Fibroblast of skin of scalp (primary cell): ENCODE measurements at regions not wholly inside any gene's neighbourhood (a gene's known extent, or its start where the extent isn't known, plus 50 kb on each side); places are given as distances from the start of the nearest gene placed in this dataset.
A peak's percentile ranks its signal among the peaks of the same experiment; 100 is the strongest.

Source experiments
- DNase-seq: peaks from one replicate; pipeline ENCODE4 v3.0.0-alpha.2; 2013

DNA sequence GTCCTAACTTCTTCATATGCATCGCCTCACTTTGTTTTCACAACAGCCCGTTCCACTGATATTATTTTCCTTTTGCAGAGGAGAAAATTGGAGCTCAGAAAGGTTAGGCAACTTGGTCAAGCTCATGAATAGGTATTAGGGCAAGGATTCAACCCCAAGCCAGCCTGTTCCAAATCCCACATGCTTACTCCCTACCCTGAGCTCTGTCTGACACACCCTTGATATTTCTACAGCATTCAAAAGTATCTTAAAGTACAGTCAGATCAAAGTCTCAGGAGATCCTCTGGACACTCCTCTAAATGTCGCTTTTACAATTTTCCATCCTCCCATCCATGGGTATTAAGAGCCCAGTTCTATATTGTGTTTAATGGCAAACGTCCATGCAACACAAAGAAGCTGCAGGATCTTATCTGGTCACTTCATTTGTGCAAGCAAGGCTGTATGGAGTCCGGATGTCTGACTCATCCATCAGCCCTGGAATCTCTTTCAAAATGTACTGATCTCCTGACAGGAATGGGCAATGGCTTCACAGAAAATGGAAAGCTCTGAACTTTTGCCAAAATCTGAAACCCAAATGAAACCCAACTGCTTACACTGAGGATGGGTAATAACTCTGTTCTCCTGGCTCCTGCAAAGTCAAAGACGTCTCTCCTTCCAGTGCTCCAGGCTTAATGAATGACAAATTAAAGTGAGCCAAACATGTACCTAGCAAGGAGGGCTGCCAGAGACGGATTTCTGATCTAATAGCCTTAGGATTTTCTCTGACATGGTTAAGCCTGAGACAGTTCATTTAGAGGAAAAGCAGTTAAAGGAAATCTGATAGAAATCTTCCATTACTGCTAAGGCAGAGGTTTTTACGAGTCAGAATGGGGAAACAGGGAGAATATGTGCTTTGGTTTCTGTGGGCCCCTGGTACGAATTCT, 230.9 kb upstream of the RORA start:
- DNase-seq = peak; percentile 90

DNA sequence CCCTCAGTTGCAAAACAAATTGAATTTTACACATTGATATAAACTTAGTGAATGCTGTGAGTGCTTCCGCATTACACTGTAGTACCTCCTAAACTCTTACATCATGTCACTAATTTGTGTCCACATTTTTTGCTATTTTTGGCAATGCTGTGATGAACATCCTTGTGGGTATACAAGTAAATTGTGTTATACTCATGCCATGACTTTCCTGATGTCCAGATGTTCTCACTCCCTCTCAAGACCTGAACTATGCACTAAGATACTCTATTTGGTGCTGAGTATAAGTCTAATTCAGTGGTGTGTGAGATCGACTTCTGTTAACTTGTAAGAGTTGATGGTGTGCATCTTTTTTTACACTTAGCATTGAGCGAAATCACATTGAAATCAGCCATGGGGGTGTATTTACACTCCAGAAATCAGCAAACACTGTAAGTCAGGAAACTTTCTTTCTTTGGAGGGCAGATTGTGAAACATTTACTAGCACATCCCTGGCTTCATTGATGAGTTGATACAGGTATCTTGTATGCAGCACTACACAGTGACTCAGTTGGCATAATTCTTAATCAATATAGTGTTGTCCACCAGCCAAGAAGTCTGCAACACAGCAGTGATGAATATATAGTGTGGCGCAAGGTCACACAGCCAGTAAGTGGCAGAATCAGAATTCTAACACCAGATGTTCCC, 228.1 kb upstream of the RORA start:
- DNase-seq = no peak

DNA sequence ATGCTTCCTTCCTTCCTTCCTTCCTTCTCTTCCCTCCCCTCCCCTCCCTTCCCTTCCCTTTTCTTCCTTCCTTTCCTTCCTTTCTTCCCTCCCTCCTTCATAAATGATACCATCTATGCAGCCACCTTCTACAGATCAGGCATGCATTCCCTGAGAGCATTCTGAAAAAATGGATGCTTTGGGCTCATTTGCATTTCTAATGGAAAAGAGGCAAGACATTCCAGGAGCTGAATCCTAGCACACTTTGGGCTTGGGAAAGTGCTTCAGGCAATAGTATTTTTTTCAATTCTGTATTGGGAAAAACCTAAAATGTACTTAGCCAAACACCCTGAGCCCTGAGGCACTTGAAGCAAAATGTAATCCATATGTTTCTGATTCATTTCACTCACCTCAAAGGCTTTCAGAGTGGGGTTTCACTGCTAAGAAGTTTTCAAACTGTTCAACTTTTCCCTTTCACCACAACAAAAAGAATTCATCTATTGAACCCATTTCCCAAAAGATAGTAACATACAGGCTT, 220.1 kb upstream of the RORA start:
- peak; percentile 30 for DNase-seq

DNA sequence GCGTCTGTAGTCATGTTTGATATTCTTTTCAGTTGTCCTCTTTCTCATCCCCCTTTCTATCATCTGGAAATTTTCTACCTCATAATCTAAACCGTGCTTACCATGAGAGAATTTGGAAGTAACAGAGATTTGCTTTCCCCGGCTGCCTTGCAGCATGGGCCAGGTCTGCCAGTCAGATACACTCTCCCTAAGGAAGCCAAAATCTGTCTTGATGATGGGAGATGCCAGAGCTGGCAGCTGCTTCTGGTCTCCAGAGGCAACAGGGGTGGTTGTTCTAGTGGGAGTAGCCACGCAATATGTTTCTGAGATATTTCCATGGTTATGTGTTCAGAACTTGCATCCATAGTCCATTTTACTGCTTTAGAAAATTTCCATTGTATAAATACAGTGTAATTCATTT, 218.9 kb upstream of the RORA start:
- DNase-seq = no peak

DNA sequence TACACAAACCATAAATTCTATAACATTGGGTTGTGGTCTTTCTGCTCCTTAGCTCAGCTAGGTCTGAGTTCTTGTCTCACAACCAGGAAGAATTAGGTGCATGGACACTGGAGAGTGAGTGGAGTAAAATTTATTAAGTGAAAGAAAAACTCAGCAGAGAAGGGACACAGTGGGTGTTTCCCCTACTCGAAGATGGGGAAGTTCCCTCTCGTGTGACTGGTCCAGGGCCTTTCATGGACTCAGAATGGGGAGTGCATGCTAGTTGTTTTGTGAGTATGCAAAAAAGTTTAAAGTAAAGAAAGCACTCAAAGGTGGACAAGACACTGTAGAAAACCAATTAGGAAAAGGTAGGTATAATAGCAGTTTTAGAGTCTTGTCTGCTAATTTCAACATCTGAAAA, 215.5 kb upstream of the RORA start:
- no peak for DNase-seq

DNA sequence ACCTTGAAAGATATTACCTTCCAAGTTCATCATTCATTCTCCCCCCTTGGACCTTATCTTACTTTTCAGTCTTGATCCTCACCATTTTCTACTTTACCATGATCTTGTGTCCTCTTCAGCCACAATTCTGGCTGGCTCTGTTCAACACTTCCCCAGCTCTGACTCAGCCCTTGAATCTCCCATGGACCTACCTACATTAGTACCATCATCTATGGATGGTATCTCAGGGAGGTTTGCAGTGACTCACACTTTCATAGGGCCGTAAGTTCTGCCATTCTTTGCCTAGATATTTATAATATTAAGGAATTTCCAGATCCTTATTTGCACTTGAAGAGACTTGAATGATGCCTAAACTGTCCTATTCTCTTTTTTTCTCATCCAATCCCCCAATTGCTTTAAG, 213.7 kb upstream of the RORA start:
- DNase-seq = no peak

DNA sequence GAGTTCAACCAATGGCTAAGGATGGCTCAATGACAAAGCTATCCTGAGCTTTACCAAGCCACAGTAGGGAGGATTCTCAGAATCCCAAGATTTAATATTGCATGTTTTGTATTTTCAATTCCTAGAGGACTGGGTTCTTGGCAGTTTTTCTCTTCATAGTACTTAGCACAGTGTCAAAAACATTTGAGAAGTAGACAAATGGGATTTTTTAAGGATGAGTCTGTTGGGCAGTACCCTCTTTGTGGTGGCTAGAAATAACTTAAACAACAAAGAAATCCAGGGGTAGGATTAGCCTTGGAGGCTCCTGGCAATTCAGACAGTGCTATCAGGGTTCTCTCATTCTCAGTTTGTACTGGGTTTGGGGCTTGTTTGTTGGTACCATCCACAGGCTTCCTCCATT, 212.8 kb upstream of the RORA start:
- peak; percentile 80 for DNase-seq

DNA sequence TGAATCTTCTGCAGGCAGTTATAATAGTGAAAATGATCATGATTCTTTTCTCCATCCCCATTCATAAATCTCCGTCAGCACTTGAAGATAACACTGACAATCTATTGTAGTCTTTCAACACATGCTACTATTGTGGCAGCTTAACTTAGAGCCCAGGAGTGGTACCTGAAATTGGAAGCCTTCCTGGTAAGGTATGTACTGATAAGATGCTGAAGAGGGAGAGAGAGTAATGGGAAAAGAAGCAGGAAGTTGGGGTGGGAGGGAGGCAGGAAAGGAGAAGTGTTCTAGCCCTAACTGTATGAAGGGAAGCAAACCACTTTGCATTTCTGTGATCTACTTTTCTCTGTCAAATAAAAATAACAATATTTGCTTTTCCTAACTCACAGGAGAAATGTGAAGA, 197.4 kb upstream of the RORA start:
- no peak for DNase-seq

DNA sequence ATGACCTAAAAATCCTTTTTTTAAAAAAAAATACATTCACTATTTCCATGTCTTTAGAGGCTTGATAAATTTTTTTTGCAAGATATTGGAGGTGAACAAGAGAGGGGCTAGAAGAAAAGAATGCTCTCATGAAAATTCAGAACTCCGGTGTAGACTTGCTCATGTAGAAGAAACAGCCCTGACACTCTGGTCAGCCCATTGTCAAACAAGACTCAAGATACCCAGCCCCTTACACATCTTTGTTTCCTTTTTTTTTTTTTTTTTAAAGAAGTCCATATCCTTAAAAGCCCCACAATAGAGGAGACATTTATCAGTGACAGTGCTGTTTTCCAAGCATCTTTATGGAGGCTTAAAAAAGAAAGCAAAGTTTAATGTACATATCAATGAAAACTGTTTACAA, 196.8 kb upstream of the RORA start:
- DNase-seq = no peak

DNA sequence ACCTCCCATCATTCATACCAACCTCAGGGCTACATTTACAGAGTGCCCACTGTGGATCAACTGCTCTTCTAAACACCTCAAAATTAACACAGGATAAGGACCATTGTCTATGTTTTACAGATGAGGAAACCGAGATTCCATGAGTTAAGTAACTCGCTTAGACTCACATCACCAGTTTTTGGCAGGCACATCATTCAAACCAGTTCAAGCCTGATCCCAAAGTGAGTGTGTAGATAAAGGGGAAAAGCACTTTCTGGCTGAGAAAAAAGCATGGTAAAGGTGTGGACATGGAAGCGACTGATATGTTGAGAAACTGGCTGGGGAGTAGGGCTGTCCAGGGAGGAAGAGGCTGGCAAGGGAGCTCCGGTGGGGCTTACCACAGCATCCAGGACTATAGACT, 193.7 kb upstream of the RORA start:
- no peak for DNase-seq

DNA sequence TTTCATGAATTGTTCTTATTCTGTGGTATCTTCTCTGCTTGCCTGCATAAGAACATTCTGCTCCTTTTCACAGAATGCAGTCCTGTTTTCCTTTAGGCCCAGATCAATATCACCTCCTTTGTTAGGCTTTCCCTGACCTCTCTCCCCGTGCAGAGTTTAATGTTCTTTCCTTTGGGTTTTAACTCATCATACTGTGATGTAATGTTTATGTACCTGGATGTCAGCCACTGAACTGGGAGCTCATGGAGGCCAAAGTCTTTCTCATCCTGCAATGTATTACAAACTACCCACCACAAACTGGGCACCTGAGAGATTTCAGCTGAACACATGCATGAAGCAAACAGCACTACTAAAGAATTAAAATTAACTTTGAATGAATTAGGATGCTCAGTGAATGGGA, 192.8 kb upstream of the RORA start:
- no peak for DNase-seq

DNA sequence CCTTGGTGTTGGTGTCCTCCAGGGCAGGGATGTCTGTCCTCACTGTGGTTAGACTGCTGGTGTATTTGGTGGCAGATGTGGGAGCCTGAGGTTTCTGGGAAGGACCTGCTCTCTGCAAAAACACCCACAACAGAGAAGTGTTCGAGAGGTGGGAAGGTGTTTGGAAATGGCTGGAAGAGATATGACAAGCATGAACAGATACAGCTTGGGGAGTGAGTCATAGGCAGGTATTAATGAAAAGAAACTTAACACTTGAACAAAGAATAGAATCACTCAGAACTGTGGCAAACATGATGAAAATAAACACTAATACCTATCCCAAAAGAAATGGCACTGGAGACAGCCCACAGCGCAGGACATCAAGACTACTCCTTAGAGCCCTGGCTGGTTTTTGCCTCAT, 192.4 kb upstream of the RORA start:
- DNase-seq = no peak

DNA sequence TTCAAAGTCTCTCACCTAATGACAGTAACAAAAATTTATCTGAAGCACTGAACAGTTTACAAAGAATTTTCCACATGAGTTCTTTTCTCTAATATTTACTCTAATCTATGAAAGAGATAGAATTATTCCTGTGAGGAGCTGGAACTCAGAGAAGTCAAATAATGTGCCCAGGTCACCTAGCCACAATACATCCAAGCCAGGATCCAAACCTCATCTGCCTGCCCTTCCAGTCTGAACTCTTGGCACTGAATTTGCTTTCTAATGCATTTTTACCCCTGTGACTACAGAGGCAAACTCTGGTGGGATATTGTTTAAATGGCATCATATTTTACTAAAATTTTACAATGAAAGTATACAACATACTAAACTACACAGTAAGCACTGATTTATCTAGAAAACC, 191.4 kb upstream of the RORA start:
- DNase-seq = no peak

DNA sequence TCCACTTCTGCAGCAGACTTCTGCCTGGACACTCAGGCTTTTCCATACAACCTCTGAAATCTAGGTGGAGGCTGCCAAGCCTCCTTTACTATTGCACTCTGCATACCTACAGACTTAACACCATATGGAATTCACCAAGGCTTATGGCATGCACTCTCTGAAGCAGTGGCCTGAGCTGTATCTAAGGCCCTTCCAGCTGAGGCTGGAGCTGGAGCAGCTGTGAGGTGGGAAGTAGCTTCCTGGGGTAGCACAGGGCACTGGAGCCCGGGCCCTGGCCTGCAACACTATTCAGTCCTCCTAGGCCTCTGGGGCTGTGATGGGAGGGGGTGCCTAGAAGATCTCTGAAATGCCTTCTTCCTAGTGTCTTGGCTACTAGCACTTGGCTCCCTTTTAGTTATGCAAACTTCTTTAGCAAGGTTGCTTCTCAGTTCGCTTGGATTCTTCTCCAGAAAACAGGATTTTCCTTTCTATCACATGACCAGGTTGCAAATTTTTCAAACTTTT, 186.6 kb upstream of the RORA start:
- DNase-seq = no peak

DNA sequence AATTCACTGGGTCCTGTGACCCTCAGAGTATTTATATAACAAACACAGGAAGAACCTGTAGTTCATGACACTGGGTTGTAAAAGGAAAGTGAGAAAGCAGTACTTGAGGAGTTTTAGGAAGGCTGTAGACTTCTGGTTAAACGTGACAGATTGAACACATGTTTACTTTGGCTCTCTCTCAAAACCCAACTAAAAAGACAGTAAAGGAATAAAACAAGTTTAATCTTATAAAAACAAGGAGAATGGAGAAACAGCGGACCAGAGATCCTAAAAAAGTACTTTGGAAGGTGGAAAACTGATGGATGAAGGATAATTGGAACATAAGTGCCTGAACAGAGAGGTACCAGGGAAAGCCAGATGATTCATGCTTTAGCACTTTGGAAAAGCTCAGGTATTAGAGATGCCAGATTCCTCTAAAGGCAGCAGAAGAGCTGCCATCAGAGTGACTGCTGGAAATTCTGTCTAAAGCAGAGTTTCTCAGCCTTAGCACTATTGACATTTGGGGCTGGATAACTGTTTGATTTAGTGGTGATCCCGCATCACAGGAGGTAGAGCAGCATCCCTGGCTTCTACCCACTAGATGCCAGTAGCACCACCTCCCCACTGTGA, 182.9 kb upstream of the RORA start:
- no peak for DNase-seq

DNA sequence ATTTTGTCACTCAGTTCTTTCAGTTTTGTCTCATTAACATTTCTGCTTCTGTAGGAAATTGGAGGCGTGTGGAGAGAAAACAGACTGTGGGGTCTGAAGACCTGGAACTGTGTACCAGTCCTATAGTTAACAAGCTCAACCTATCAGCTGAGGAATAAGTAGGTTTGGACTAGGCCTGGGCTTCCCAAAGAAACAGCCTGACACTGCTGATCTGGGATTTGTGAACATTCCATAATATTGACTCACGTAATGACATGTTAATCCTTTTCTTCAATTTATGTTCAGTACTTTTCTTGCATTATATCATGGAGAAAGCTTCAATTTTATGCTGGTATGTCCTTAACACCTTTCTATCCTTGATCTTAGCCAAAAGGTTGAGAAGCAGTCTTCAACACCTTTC, 181.6 kb upstream of the RORA start:
- no peak for DNase-seq

DNA sequence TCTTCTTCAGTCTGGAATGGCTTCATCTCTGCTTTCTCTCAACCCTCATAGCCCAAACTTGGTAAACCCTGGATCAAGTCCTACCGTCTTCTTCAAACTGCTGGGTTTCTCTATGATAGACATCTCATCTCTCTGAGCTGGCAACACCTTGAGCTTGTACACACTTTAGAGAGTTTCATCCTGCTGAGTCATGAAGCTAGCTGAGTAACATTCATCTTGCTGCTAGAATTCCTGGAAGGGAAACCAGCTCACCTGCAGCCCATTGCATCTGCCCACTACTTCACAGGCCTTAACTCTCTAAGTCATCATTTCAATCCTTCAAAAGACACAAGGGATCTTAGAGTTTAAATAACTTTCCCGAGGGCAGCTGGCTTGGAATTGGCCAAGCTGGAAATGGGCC, 175.5 kb upstream of the RORA start:
- DNase-seq = no peak

DNA sequence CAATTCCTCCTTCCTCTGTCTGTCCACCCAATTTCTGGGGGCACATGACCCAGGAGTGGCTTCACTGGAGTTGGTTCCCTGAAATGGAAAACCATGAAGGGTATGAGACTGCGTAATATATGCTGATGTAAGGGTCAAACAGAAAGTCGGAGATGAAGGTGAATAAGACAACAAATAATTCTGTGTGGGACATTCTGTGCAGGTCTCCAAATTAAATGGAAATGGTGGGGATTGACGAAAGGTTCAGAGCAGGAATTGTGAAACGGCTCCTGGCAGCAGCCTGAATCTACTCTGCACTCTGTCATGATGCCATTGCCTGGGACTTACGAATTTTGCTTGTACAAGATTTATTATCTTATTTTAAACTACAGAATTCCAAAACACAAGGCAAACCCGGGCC, 174.8 kb upstream of the RORA start:
- DNase-seq = no peak

DNA sequence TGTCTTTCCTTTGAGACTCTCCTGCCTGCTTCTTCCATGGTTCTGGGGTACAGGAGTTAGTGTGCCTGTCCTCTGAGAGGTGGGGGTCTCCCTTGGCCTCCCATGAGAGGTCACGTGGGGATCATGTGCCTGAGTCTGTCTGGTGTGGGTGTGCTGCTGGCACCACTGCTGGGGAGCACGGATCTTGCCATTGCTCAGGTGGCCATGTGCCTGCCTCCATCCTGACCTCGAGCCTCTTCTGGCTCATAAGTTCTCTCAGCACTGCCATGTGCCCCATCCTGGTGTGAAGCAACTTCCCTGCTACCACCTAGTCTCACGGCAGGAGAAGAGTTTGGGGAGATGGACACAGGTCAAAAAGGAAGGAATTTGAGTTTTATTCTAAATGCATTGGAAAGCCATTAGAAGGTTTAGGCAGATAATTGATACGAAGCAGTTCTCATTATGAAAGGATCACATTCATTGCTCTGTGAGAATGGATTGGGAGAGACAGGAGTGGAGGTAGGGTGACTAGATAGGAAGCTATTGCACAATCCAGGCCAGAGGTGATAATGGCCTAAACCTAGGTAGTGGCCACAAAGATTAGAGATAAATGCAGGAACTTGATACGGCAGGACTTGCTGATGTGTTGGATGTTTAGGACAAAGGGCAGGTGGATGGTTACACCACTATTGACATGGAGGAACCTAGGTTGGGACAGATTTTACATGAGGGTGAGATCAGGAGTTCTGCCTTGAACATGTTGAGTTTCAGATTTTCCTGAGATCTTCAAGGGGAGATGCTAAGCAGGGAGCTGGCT, 173.0 kb upstream of the RORA start:
- no peak for DNase-seq

DNA sequence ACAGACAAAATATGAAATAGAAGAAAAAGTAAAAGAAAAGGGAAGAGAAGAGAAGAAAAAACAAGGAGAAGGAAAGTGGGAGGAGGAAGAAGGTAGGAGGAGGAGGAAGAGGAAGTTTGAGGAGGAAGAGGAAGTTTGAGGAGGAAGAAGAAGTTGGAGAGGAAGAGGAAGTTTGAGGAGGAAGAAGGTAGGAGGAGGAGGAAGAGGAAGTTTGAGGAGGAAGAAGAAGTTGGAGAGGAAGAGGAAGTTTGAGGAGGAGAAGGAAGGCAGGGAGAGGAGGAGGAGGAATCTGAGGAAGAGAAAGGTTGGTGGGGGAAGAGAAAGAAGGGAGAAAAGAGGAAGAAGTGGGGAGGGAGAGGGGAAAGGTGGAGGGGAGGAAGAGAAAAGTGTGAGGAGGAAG, 169.2 kb upstream of the RORA start:
- no peak for DNase-seq

DNA sequence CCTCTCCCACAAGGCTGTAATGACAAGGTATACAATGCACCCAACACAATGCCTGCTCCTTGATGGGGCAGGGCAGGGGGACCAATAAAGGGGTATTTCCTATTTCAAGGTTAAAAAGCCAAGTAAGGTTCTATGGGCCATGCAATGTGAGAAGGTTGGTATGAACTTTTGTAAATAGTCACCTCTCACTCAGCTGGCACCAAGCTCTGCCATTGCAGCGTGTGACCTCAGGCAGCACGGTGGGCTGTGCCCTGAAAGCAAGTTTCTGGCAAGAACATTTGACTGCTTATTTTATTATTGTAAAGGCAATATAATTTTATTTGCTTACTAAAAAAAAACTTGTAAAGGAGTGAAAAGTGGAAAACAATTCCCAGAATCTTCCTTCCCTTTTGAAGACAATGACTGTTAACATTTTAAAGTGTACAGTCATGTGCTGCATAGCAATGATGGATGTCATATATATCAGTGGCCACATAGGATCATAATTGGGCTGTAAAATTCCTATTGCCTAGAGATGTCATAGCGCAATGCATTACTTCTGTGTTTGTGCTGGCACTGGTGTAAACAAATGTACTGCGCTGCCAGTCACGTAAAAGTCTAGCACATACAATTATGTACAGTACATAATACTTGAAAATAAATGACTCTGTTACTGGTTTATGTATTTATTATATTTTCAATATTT, 167.3 kb upstream of the RORA start:
- DNase-seq = peak; percentile 38

DNA sequence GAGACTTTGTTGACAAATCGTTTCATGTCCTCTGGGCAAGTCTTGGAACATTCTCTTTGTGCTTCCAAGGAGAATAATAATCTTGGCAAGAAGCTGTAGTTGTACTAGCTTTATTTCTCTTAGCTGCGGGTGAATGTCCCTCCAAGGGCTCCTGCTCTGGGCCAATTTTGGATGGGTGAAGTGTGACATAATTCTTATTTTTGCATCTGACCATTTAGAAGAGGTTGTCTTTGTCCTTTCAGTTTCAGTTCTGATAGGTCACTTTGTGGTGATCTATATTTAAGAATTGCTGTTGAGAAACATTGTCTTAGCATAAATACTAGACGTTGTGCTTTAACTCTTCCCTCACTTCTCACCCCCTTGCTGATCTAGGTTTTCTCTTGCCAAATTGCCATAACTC, 164.8 kb upstream of the RORA start:
- DNase-seq = no peak
